GM19025 (cell line): ENCODE measurements at regions not wholly inside any gene's neighbourhood (a gene's known extent, or its start where the extent isn't known, plus 50 kb on each side); places are given as distances from the start of the nearest gene placed in this dataset.

Source experiments
- ATAC-seq: cut with Tn5 transposase; IDR thresholded peaks from one replicate; pipeline ENCODE4 v1.9.1; 2021; ENCODE audit warnings: mild to moderate bottlenecking, low read depth, moderate library complexity; ENCODE audit not compliant: unreplicated experiment

DNA sequence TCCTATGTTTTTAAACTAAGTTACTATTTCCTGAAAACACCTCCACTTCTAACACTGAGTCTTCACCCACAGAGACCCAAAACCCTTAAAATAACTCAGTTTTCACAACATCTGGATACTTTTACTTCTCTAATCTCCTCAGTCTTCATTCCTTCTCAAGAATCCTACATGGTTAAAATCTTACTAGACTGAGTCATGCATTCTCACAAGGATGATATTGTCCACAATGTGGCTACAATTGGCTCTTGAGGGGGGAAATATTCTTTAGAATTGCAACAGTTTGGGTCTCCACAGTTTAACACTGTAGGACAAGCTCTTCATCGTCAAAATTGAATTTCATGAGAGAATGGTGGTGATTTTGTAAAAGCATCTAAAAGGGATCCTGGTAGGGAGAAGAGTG is 397.1 kb downstream of the SLITRK5 start:
- no peak for ATAC-seq

DNA sequence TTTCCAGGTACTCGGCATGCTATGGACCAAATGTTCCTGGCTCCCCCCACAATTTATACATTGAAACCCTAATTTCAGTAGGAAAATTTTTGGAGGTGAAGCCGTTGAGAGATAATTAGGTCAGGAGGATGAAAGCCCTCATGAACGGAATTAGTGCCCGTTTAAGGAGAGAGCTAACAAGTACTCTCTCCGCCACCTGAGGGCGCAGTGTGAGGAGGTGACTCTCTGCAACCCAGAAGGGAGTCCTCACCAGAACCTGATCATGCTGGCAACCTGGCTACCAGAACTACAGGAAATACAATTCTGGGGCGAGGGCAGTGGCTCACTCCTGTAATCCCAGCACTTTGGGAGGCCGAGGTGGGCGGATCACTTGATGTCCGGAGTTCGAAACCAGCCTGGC is 397.8 kb downstream of the SLITRK5 start:
- no peak for ATAC-seq

DNA sequence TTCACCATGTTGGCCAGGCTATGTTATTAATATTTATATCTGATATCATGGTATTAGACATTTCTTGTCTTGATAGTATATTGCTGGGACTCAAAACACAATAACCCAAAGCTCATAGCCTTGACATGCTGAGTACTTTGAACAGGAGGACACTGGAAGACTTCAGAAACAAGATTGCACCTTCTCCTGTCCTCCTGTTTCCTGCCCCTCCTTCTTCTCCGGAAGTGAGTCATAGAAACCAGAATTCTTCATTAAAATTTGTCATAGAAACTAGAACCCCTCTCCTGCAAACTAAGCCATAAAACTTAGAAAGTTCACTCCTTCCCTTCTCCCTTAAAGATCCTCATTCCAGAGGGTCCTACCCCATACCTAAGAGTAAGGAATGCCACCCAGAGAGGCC is 400.2 kb downstream of the SLITRK5 start:
- ATAC-seq: no peak

DNA sequence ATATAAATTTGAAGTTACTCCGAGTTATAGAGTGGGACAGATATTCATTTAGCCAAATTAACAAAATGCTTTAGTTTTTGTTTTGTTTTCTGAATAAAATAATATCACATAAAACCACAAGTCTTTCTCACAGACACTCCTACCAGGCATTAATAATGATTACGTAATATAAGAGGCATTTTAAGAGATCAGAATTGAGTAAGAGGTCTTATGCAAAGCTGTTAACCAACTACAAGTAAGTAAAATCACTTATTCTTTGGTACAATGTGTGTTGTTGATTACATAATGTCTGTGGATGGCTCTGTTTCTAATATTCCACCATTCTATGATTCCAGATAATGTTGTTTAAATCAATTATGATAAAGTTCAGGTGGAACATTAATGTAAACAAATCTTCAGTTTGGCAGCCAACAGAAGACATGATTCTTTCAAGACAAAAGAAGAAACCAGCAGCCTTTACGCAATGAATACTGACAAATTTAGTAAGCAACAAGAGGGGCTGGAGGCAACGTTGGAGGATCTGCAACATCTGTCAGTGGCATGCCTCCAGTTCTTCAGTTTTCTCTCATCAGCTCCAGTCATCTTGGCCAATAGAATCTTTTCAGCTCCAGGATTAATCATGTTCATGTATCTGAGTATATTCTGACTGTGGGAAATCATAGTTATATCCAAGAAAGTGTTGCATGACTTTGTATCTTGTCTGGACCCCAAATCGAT is 403.8 kb downstream of the SLITRK5 start:
- no peak for ATAC-seq

DNA sequence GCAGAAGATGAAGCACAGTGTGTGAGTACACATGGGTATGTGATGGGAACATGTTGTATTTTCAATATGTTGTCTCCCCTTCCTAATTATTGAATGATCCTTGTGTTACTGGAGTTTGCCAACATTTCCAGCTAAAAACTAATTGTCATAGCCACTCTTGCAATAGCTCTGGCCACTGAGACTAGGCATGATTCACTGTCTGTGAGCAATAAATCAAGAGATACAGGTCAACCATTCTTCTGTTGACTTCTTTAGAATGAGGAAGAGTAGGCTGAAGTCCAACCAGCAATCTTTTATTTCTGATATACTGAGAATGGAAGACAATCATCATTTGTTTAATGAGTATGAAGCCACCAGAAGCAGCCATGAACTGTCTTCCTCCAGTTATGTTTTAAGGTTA is 413.9 kb downstream of the SLITRK5 start:
- ATAC-seq: no peak

DNA sequence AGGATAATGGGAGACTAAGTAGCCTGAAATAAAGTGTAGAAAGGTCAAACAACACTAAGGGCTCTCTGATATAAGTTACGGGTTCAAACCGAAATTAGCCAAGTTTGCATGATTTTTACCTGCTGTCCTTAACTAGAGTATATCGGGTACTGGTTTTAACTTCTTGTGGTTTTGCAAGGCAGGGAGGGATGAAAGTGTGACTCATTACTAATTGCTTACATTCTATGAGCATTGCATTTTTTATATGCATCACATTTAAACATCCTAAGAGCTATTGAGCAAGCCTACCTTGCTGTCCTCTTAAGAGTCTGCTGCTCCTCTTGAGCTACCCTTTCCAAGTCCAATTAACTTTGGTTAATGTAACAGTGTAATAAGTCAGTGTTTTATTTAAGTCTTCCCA is 415.4 kb downstream of the SLITRK5 start:
- ATAC-seq: no peak

DNA sequence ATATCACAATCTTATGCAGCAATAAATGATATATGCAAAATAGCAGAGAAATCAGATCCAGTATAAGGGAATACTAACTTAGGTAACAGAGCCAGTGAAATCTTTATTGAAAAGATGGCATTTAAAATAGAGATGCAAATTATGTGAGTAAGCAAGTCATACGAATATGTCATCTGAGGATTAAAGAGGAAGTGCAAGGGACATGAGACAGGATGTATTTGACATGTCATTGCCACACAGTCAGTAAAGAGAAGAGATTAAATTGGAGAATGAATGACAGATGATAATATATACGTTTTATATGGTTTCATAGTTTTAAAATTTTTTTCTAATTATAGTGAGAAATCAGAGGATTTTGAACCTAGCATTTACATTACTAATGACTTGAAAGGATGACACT is 426.4 kb downstream of the SLITRK5 start:
- ATAC-seq: no peak

DNA sequence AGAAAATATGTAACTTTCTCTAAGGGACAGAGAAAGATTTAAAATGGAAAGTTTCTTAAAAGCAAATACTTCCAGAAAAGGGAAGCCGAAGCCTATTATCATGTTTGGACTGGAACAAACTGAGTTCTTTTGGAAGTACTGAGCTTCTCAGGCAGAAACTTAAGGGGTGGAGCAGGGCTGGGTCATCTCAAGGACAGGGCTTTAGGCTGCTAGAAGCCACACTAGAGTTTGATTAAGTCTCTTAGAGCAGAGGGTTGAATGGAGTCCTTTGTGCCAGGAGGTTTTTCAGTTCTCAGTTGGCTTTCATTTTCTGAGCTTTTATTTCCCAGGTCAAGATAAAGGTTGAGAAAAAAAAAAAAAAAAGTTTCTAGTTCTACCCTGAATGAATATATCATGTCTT is 432.7 kb downstream of the SLITRK5 start:
- ATAC-seq: no peak

DNA sequence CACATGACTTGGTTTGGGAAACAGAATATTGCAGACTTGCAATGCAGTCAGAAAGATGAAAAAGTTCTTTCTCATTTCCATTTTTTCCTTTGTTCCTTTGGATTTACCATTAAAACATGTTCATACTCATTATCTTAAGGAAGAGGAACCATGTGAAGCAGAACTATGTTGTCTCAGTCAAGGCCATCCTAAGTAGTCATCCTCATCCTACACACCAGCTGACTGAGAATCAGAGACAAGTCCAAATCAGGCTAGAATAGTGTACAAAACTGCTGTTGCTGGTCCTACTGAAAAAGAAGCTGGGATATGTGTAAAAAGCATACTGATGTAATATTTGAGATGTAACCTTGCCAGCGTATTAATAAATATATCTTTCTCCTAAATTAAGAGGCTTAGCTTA is 433.4 kb downstream of the SLITRK5 start:
- ATAC-seq: no peak

DNA sequence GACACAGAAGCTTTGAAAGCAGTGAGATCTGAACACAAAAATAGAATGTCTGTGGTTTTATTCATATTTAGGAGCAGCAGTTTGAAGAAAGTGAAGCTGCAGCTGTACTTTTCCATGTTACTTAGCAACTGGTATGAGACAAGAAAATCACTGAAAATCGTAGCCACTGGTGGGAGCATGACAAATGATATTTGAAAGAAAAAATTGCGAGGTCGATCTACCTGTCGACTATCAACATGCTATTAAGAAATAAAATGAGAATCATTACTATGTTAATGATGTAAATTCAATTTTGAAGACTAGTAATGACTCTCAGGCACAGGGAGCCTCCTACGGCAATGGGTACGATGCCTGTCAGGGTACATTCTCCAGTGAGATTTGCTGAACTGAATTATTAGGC is 436.4 kb downstream of the SLITRK5 start:
- no peak for ATAC-seq

DNA sequence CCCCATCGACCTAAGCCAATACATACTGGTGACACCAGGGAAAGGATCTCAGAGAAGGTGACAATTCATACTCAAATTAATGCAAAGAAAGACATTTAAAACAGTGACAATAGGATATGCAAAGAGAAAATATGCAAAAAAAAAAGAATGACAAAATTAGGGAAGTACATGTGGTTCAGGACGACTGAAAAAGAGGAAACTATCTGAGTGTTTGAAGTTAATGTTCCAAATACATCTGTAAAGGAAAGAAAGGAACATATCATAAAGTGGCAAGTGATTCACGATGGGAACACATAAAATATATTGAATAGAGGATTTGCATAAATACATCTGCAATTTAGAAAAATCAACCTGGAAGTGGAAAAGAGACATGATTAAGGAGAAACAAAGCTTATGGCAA is 441.4 kb downstream of the SLITRK5 start:
- ATAC-seq: no peak

DNA sequence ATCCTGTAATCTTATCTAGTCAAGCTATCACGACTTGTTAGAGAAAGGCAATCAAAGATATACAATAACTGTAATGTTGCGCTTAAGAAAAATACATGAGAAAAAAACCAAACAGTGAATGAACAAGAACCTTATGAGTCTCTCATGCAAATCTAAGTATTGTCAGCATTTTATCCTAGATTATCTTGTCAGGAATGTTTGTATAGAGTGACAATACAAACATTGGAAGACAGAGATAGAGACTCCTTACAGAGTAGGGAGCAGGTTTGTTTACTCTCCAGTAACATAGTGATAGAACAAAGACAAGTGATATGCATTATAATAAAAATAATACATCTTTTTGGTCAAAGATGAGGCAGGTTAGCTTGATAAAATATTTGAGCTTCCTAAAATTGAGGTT is 444.8 kb downstream of the SLITRK5 start:
- no peak for ATAC-seq

DNA sequence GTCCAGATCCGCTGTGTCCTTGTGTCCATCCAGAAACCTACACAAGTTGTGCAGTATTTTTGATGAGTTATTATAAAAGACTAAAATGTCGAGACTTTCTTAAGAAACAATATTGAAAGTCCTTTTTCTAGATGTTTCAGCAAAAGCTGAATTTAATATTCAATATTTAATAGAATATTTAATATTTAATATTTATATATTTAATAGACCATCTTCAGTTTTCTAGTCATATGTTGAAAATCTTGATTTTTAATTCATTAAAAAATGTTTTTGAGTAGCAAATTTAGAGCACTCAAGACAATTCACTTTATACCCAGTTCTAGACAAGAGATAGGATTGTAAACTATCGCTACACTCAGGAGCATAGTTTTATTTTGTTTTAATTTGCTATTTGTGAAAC is 447.8 kb downstream of the SLITRK5 start:
- no peak for ATAC-seq

DNA sequence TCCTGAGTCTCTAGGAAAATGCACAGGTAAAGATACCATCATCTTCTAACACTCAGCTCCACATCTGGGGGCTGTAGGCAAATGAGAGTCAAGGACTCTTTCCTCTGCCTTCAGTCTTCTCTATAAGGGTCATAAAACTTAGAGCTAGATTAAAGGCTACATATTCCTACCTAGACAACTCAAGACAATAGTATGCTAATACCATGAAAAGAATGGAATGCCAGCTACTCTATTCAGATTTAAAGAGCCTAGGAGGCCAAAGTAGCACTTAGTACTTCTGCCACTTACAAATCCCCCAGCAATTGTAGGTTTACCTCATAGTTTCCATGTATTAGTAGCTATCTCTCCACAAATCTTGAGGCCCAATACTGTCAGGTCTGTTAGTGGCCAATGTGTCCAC is 453.0 kb downstream of the SLITRK5 start:
- ATAC-seq: no peak

DNA sequence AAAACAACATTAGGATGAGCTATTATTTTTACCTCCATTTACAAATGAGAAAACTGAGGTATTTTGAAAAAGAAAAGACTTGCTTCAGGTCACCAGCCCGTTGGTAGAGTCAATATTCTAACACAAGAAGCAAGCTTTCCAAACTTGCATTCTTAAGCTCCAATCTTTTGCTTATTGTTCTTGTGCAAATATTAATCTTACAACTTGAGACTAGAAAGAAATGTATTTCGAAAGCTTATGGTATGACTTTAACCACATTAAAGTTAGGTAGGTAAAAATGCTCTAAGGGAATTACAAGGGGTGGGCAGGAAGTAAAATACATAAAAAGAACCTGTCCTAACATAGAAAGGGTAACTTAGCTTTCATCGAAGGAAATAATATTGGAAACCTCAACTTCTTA is 453.9 kb downstream of the SLITRK5 start:
- ATAC-seq: no peak

DNA sequence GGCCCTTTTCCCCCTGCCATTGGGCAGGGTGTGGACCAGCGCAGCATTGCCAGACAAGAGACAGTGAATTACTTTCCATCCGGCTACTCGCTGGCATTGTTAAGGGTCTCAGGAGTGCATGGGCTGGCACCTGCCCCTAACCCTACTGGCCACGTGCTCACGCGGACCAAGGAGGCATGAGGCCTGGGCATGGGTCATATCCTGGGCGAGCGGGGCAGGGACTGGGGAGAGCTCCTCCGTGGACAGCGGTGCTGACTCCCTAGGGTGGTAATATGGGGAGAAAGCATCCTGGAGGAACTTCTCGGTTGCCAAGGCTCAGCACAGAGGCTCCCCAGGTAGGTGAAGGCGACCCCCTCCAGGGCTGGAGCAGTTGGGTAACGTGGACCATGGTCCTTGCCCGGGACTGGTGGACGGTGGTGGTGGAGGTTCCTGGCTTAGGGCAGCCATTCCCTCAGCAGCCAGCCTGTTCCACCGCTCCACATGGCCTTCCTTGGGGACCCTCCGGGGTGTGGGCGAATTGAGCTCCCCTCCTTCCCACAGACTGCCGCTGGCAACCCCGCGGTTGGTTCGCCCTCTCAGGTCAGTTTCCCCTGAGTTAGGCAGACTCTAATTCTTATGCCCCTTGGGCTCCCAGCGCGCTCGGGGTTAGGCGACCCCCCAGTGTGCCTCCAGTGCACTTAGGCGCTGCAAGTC is 465.1 kb downstream of the SLITRK5 start:
- no peak for ATAC-seq

DNA sequence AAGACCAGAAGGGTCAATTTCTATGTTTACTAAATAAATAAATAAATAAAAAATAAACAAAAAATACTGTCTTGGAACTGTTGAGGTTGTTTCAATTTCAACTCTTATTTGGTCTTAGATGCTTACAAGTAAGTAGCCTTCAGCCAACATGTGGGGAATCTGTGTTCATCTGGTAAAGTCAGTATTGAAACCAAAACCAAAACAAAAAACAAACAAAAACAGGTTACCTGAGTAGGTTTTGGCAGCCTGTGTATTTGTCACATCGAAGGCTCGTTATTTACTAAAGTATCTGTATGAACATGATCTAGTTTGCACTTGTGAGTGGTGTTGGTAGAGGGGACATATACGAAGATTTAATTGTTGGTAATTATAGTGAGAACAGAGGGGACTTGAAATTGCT is 471.5 kb downstream of the SLITRK5 start:
- ATAC-seq: no peak

DNA sequence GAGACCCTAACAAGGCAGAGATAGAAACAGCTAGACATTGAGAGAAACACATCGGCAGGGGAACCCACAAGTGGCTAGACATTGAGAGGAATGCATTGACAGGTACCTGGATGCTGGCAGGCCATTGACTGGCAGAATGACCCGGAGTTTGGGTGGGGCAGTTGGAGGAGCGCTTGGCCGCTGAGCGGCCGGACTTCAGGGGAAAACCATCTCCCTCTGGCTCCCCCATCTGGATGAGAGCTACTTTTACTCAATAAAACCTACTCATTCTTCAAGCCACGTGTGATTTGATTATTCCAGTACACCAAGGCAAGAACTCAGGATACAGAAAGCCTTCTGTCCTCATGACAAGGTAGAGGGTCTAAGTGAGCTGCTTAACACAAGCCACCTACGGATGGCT is 473.4 kb downstream of the SLITRK5 start:
- ATAC-seq: no peak

DNA sequence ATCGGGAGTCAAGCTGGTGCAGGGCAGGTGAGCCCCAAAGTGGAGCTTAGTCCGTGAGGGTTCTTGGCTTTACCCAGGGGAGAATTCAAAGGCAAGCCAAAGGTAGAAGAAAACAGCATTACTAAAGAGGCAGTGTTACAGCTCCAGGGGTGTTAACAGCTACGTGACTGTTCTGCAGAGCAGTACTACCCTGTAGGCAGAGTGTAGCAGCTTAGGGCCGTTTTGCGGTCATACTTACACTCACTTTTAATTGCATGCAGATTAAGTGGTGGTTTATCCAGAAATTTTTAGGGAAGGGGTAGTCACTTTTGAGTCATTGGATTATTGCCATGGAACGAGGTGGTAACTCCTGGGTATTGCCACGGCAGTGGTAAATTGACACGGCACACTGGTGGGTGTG is 482.2 kb downstream of the SLITRK5 start:
- ATAC-seq: no peak

DNA sequence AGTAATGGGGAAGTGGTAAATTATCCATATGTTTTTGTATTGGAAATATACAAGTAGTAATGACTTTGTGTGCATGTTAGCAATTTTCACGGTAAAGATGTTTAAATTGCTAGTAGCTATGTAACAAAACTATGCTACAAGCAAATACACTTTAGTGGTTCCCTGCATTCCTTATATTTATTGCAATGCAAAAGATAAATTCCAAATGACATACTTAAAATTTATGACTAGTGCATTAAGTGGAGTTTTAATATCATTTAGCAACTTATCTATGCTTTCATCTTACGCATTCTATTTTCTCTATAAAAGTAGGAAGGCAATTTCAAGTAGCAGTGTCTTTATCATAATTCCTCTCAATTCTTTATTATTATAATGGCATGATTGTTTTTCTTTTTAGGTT is 482.8 kb downstream of the SLITRK5 start:
- ATAC-seq: no peak

DNA sequence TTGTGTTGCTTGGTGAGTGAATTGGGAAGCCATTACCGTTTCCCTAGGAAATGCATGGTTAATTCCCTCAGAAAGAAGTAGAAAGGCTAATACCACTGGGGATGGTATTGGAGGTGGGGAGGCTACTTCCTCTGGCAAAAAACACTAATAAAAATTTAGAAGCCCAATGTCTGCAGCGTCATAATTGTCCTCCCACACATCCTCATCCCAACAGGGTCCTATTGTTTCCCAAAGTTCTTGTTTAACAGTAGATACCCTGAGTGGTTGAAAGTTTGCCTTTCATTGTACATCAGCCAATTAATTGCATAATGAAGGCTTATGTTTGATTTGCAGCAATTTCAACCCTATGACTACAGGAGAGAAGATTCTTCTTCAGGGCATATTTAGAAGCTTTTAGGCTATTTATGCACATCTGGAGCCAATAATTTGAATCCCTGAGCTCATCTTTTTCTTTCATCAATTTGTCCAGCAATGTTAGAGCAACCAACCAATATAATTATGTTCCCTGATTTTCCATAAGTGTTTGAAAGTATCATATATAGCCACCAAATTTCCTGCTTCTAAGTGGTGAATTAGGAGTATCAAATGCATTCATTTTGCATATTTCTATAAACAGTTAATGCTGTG is 491.0 kb downstream of the SLITRK5 start:
- ATAC-seq: no peak

DNA sequence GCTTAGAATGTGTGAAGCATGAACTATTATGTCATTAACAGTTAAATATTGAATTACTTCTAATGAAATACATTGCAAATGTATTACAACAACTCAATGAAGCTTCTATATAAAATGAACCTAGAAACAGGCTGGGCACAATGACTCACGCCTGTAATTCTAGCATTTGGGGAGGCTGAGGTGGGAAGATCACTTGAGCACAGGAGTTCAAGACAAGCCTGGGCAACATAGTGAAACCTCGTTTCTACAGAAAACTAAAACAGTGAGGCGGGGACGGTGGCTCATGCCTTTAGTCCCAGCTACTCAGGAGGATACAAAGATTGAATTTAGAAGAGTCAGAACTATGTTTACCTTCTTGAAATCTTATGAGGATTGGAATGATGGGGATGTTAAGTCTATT is 505.1 kb downstream of the SLITRK5 start:
- ATAC-seq: no peak
